H4 (cell line): ENCODE measurements at regions not wholly inside any gene's neighbourhood (a gene's known extent, or its start where the extent isn't known, plus 50 kb on each side); places are given as distances from the start of the nearest gene placed in this dataset.

Source experiments
- DNase-seq: peaks from one replicate; pipeline ENCODE4 v3.0.0-alpha.2; 2015; ENCODE audit warnings: low spot score

GRCh38 chr1:229088711-229089110 lies 182.2 kb upstream of the RAB4A start:
- no peak for DNase-seq

- no peak for DNase-seq
Measured at GRCh38 chr1:229089586-229090208, 181.2 kb upstream of the RAB4A start.

DNA sequence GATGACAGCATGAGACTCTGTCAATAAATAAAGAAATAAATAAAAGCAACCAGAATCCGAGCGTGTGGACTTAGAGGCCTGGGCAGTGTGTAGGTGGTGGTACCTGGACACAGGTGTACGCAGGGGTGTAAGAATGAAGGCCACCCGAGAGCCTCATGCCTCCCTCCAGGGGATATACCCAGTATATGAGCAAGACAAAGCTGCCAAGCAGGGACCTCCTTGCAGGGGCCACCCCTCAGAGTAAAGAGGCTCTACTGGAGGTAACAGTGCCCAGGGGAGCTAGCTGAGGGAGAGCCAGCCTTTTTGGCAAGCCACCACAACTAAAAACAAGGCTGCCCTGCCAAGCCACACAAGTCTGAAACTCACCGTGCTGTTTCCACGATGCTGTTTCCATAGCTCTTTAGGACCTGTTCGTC lies 179.2 kb upstream of the RAB4A start:
- DNase-seq = no peak

GRCh38 chr1:229092377-229093237 lies 178.3 kb upstream of the RAB4A start:
- DNase-seq = no peak

DNA sequence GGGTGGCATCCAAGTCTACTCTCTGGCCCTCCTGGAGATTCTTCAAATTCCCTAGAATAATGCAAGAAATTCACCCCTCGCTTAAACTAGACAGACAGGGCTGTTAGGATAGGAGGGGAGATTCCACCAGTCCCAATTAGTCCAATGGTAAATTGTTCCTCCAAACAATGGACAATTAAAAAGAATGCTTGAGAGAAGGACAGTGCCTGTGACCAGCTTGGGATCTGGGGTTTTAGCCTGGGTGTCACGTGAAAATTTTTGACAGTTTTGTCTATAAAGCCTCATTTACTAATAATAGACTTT lies 177.7 kb upstream of the RAB4A start:
- no peak for DNase-seq

DNA sequence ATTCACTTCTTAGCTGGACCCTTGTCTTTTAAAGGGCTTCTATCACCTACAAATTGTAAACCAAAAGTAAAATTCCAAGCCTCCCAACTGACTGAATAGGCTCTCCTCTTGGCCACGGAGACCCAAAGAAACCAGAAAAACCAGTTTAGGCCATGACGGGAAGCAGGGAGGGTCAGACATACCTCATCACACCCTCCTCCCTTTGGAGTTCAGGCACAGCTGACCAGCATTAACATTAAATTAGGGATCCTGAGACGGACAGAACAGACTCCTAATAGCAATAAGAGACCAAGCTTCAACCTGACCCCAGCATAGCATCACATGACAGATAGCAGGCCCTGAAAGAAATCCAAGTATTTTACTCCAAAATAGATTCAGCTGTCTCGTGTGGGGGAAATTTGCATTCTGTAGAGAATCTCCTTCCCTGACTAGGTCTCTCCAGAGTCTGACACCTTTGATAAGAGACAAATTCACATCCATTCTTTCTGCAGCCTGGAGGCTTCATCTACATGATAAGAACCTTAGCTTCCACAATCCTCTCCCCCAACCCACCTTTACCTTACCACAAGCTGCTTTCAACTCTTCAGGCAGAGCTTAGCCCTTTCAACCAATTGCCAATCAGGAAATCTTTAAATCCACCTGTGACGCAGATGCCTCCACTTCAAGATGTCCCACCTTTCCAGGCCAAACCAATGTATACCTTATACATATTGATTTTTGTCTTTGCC lies 177.1 kb upstream of the RAB4A start:
- DNase-seq = no peak

DNA sequence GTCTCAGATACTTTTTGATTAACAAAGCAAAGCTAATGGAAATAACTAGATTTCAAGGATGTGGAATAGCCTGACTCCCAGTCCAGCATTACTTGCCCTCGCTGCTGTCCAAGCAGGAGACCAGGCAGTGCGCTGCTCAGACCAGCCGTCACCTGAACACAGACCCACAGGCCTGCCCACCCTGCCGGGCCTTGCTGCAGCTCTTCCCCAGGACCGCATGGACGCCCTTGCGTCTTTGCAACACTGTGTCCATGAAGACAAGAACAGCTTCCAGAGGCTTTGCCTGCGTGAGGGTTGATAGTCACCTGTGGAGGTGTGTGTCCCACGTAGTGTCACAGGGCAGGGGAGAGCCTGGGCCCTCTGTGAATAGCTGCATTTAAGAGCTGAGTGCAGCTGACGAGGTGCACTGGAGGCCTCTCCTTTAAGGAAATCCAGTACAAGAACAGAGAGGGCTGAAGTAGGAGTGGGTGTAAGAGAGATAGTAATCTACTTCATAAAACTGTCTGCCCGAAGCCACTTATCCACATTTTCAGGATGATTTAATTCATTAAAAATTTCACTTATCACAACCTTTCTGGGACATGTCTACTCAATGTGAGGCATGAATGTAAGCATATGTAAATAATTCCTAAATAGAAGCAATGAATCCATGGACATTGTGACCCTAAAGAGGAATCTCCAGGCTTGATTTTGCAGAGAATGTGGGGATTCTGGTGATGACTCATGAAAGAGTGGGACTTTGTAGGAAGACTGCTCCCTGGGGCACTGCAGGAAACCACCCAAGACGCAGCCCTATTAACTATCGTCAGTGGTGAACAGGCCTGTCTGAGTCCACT lies 176.2 kb upstream of the RAB4A start:
- peak; percentile 68 for DNase-seq

- DNase-seq = no peak
Measured at GRCh38 chr1:229095325-229095724, 175.6 kb upstream of the RAB4A start.

- no peak for DNase-seq
Measured at GRCh38 chr1:229097356-229097755, 173.6 kb upstream of the RAB4A start.

DNA sequence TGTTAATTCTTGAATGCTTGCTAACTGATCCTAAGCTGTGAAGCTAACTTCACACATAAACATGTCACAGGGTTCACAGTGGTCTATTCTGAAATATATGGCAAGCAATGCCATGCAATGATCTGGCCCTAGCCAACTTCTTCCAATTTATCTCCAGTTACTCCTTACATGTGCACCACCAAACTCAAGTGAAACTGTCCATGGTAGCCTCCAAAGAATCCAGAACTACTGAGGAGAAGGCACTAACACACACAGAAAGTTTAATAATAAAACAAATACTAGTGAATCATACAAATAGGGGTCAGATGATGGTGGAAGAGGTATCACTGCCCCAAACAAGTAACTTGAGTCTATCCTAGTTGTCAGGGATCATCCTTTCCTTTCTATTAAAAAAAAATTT lies 172.6 kb upstream of the RAB4A start:
- no peak for DNase-seq

- DNase-seq = no peak
Measured at GRCh38 chr1:229098903-229099578, 171.9 kb upstream of the RAB4A start.

GRCh38 chr1:229101011-229101871 lies 169.7 kb upstream of the RAB4A start:
- no peak for DNase-seq

DNA sequence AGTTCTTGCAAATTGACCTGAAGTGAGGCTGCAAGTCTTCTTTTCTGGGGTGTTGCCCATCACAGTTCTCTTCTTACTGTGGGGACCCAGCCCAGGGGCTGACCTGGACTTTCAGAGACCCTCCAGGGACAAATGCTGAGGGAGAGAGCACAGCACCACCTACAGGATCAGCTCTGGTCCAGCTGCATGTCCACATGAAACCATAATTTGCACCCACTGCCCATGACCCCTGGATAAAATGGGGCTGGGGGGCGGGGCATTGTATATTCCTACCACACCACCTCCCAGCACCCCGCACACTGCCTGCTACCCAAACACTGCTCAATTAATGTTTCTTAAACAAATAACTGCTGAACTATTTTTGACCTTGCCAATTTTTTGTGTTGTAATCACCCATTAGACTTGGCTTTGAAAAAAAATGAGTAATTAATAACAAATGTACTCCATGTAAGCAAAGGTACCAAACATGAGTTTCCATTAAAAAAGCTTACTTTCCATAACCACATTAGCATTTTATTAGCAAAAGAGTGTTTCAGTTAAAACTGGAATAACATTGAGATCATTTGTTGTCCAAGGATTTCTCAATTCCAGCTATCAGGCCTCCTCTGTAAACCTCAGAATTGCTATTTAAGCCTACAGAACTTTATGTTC lies 168.0 kb upstream of the RAB4A start:
- no peak for DNase-seq

- no peak for DNase-seq
Measured at GRCh38 chr1:229104654-229105053, 166.3 kb upstream of the RAB4A start.

DNA sequence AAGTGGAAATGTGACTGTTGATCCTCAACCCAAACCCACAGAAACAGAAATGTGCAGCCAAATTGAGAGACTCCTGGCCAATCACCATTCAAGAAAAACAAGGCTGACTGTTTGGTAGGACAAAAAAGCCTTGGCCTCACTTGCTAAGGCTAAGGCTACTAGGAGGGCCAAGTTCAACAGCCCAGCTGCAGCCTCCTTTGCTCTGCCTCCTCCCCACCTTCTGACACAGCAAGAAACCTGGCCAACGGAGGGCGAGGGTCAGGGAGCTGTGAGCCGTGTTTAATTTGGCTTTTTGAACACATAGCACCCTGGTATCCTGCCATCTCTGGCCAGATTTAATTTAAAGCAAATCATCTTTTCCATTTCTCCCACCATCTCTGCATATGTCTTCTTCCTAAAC lies 165.8 kb upstream of the RAB4A start:
- DNase-seq = no peak

DNA sequence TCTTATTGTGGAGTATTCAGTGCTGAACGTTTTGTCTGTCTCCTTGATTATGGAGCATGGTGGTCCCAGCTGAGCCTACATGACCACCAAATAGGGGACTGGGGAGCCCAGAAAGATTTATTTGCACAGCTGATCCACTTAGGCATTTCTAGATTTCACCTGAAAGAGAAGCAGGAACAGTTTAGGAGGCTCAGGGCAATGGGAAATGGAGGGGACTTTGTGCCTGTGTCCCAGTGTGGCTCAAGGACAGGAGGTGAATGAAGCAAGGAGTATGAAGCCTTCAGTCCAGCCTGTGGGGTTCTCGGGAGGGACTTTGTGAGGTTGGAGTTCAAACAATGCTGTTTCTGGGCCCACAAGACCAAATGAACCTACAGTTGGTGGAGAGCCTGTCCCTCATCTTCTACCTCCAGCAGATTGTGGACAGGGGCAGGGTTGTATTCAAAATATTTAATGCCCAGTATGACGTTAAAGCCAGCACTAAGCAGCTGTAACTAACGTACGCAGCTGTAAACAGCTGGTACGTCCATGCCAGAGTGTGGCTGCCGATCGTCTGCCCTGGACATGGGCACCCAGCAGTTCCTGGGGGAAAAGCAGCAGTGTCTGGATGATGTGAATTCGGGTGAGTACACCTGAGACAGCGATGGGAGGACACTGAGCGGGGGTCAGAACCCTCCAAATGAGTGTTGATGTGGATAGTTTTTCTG lies 164.9 kb upstream of the RAB4A start:
- DNase-seq = no peak

- DNase-seq = no peak
Measured at GRCh38 chr1:229106526-229107125, 164.3 kb upstream of the RAB4A start.

DNA sequence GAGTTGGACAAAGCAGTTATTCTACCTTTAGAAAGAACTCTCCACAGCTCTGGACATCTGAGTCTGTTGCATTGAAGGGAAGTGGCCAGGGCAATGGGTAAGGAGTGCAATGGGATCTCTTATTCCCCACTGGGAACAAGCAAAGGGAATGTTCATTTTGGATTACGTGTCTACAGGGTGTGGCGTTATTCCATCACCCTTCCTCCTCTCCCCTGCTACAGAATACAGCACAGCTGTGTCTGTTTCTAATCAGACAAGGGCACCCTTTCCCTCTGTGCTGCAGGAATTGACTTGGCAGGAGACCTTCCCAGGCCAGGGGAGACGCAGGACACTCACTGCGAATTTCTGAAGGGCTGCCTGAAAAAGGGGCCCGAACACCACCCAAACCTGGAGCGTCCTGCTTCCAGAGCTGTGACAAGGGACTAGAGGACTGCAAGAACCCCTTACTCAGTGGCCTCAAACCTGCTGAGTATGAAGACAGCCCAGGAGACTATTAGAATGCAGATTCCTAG lies 163.6 kb upstream of the RAB4A start:
- DNase-seq = no peak

- no peak for DNase-seq
Measured at GRCh38 chr1:229107972-229108371, 162.9 kb upstream of the RAB4A start.
